ENCODE measurements at regions not wholly inside any gene's neighbourhood (a gene's known extent, or its start where the extent isn't known, plus 50 kb on each side); places are given as distances from the start of the nearest gene placed in this dataset.
"Not testable (repeated sequence)": the region's sequence is repeated elsewhere in the genome, so short reads cannot be mapped to it uniquely, and the experiment has no call there.

GRCh38 chr1:181947441-181947840 lies 114.1 kb downstream of the ZNF648 start:
- no peak for DNase-seq

- peak; percentile 82 for DNase-seq
These were observed 124.5 kb downstream of the ZNF648 start for GRCh38 chr1:181936768-181937581.

- DNase-seq: no peak
These were observed 125.2 kb downstream of the ZNF648 start for GRCh38 chr1:181936269-181936668.

GRCh38 chr1:181931873-181932272 lies 129.6 kb downstream of the ZNF648 start:
- no peak for DNase-seq

- DNase-seq: no peak
These were observed 131.3 kb downstream of the ZNF648 start for GRCh38 chr1:181930187-181930586.

- DNase-seq: no peak
These were observed 134.8 kb downstream of the ZNF648 start for GRCh38 chr1:181926697-181927096.

- not testable (repeated sequence) for DNase-seq
These were observed 137.5 kb downstream of the ZNF648 start for GRCh38 chr1:181924034-181924433.

GRCh38 chr1:181919542-181919941 lies 142.0 kb downstream of the ZNF648 start:
- DNase-seq: no peak

GRCh38 chr1:181918880-181919525 lies 142.5 kb downstream of the ZNF648 start:
- DNase-seq: no peak

- no peak for DNase-seq
These were observed 149.8 kb downstream of the ZNF648 start for GRCh38 chr1:181911715-181912114.

- no peak for DNase-seq
These were observed 150.6 kb downstream of the ZNF648 start for GRCh38 chr1:181910905-181911304.

- no peak for DNase-seq
These were observed 152.5 kb downstream of the ZNF648 start for GRCh38 chr1:181909010-181909409.

GRCh38 chr1:181906631-181907030 lies 154.9 kb downstream of the ZNF648 start:
- no peak for DNase-seq

- no peak for DNase-seq
These were observed 155.4 kb downstream of the ZNF648 start for GRCh38 chr1:181905944-181906597.

- DNase-seq: no peak
These were observed 162.7 kb downstream of the ZNF648 start for GRCh38 chr1:181898773-181899172.

- no peak for DNase-seq
These were observed 164.7 kb downstream of the ZNF648 start for GRCh38 chr1:181896824-181897223.

- DNase-seq: no peak
These were observed 167.1 kb downstream of the ZNF648 start for GRCh38 chr1:181894439-181894859.

- DNase-seq: no peak
These were observed 167.6 kb downstream of the ZNF648 start for GRCh38 chr1:181893937-181894336.

GRCh38 chr1:181893150-181893549 lies 168.4 kb downstream of the ZNF648 start:
- not testable (repeated sequence) for DNase-seq

- peak; percentile 5 for DNase-seq
These were observed 188.9 kb downstream of the ZNF648 start for GRCh38 chr1:181872562-181872961.

- DNase-seq: no peak
These were observed 197.8 kb downstream of the ZNF648 start for GRCh38 chr1:181863736-181864135.

- DNase-seq: no peak
These were observed 198.5 kb downstream of the ZNF648 start for GRCh38 chr1:181863006-181863405.

GRCh38 chr1:181858135-181858534 lies 203.4 kb downstream of the ZNF648 start:
- DNase-seq: no peak
